ENCODE measurements at regions not wholly inside any gene's neighbourhood (a gene's known extent, or its start where the extent isn't known, plus 50 kb on each side); places are given as distances from the start of the nearest gene placed in this dataset.

- Histone ChIP-seq H3K27ac (ENCODE audit: low read length) (no peak overlapping the region), H3K4me3 (ENCODE audit: low read length) (no peak overlapping the region), H3K4me1 (ENCODE audit: control insufficient read depth, insufficient read depth, low read length) (no peaks in the 10 kb centered on the region), H3K27me3 (ENCODE audit: control insufficient read depth, insufficient read depth, low read length) (no peaks in the 10 kb centered on the region), H3K9me3 (ENCODE audit: control insufficient read depth, insufficient read depth, low read length) (no peaks in the 10 kb centered on the region), H3K36me3 (ENCODE audit: control insufficient read depth, insufficient read depth, low read length) (no peaks in the 10 kb centered on the region)
- DNase-seq: no peak
- WGBS (ENCODE audit: insufficient coverage): 72% methylated on average over 5 of the region's 5 CpGs
- TF ChIP-seq CTCF (IDR thresholded peaks at IDR 0.05): no peak
- H3K4me3 Mint-ChIP-seq: no peak overlapping the region
- no peak overlapping the region for H3K27ac Mint-ChIP-seq
- intact Hi-C loops (cut with micrococcal nuclease): no loop called here
- no peak for ATAC-seq
- no peaks in the 10 kb centered on the region for H3K4me1 Mint-ChIP-seq
- no peaks in the 10 kb centered on the region for H3K9me3 Mint-ChIP-seq
- H3K27me3 Mint-ChIP-seq (ENCODE audit: low read depth in 2 of 2): peaks cover 0 to 5% of the 10 kb centered on the region in 2 donors
- H3K36me3 Mint-ChIP-seq: no peaks in the 10 kb centered on the region
These were observed 86.6 kb upstream of the TCERG1L start for GRCh38 chr10:131398166-131398565.

- peaks cover 0 to 3% of the 10 kb centered on the region in 2 donors for H3K27me3 Mint-ChIP-seq (ENCODE audit: low read depth in 2 of 2)
- Histone ChIP-seq H3K4me3 (ENCODE audit: low read length) (no peak overlapping the region), H3K36me3 (ENCODE audit: control insufficient read depth, insufficient read depth, low read length) (no peaks in the 10 kb centered on the region), H3K9me3 (ENCODE audit: control insufficient read depth, insufficient read depth, low read length) (no peaks in the 10 kb centered on the region), H3K27me3 (ENCODE audit: control insufficient read depth, insufficient read depth, low read length) (no peaks in the 10 kb centered on the region), H3K4me1 (ENCODE audit: control insufficient read depth, insufficient read depth, low read length) (no peaks in the 10 kb centered on the region), H3K27ac (ENCODE audit: low read length) (no peak overlapping the region)
- no peaks in the 10 kb centered on the region for H3K4me1 Mint-ChIP-seq
- no peaks in the 10 kb centered on the region for H3K36me3 Mint-ChIP-seq
- ATAC-seq (no peak), DNase-seq (no peak)
- H3K4me3 Mint-ChIP-seq: no peak overlapping the region
- 82% methylated on average over 7 of the region's 7 CpGs for WGBS (ENCODE audit: insufficient coverage)
- no peak overlapping the region for H3K27ac Mint-ChIP-seq
- TF ChIP-seq CTCF (IDR thresholded peaks at IDR 0.05): no peak
- no peaks in the 10 kb centered on the region for H3K9me3 Mint-ChIP-seq
- intact Hi-C loops (cut with micrococcal nuclease): no loop called here
These were observed 88.5 kb upstream of the TCERG1L start for GRCh38 chr10:131399981-131400380.

- 52% methylated on average over 5 of the region's 5 CpGs for WGBS (ENCODE audit: insufficient coverage)
- H3K27ac Mint-ChIP-seq: no peak overlapping the region
- TF ChIP-seq CTCF (IDR thresholded peaks at IDR 0.05): no peak
- Histone ChIP-seq H3K4me3 (ENCODE audit: low read length) (no peak overlapping the region), H3K36me3 (ENCODE audit: control insufficient read depth, insufficient read depth, low read length) (no peaks in the 10 kb centered on the region), H3K27me3 (ENCODE audit: control insufficient read depth, insufficient read depth, low read length) (no peaks in the 10 kb centered on the region), H3K27ac (ENCODE audit: low read length) (no peak overlapping the region), H3K4me1 (ENCODE audit: control insufficient read depth, insufficient read depth, low read length) (no peaks in the 10 kb centered on the region), H3K9me3 (ENCODE audit: control insufficient read depth, insufficient read depth, low read length) (no peaks in the 10 kb centered on the region)
- ATAC-seq: no peak
- no peaks in the 10 kb centered on the region for H3K9me3 Mint-ChIP-seq
- DNase-seq: no peak
- no peaks in the 10 kb centered on the region for H3K36me3 Mint-ChIP-seq
- peaks cover 0 to 3% of the 10 kb centered on the region in 2 donors for H3K27me3 Mint-ChIP-seq (ENCODE audit: low read depth in 2 of 2)
- H3K4me1 Mint-ChIP-seq: no peaks in the 10 kb centered on the region
- intact Hi-C loops (cut with micrococcal nuclease): no loop called here
- H3K4me3 Mint-ChIP-seq: no peak overlapping the region
These were observed 89.0 kb upstream of the TCERG1L start for GRCh38 chr10:131400513-131400912.

GRCh38 chr10:131402771-131403650, 91.5 kb upstream of the TCERG1L start:
- 85% methylated on average over 36 of the region's 36 CpGs for WGBS (ENCODE audit: insufficient coverage)
- no peaks in the 10 kb centered on the region for H3K4me1 Mint-ChIP-seq

More at GRCh38 chr10:131402771-131403650, 91.5 kb upstream of the TCERG1L start:
- ATAC-seq (no peak), DNase-seq (no peak)
- no peaks in the 10 kb centered on the region for H3K27me3 ChIP-seq (ENCODE audit: control insufficient read depth, insufficient read depth, low read length)
- no peak overlapping the region for H3K27ac ChIP-seq (ENCODE audit: low read length)
- Mint-ChIP-seq H3K9me3 (no peaks in the 10 kb centered on the region), H3K36me3 (no peaks in the 10 kb centered on the region), H3K27me3 (ENCODE audit: low read depth in 2 of 2) (peaks cover 0 to under 1% of the 10 kb centered on the region in 2 donors), H3K27ac (no peak overlapping the region), H3K4me3 (no peak overlapping the region)
- H3K4me1 ChIP-seq (ENCODE audit: control insufficient read depth, insufficient read depth, low read length): no peaks in the 10 kb centered on the region
- H3K4me3 ChIP-seq (ENCODE audit: low read length): no peak overlapping the region
- H3K36me3 ChIP-seq (ENCODE audit: control insufficient read depth, insufficient read depth, low read length): no peaks in the 10 kb centered on the region
- intact Hi-C loops (cut with micrococcal nuclease): no loop called here
- no peaks in the 10 kb centered on the region for H3K9me3 ChIP-seq (ENCODE audit: control insufficient read depth, insufficient read depth, low read length)
- TF ChIP-seq CTCF (IDR thresholded peaks at IDR 0.05): no peak

All from natural killer cell (primary cell).